Tibial nerve (tissue), 3 donors: ENCODE measurements at regions not wholly inside any gene's neighbourhood (a gene's known extent, or its start where the extent isn't known, plus 50 kb on each side); places are given as distances from the start of the nearest gene placed in this dataset.

ENCODE experiments used
- POLR2A ChIP-seq, 2 donors: fragments of 450-650 bp; IDR thresholded peaks; one replicate each; pipeline ENCODE4 v1.6.1; 2017; ENCODE audit warnings: antibody characterized with exemption in 2 of 2, mild to moderate bottlenecking in 2 of 2, moderate library complexity in 2 of 2
- TF ChIP-seq, protein P1 (sequence below), 5 experiments: fragments of 200-600 bp in 3 of 5; fragments of 450-650 bp in 2 of 5; sonication (generic) in 3 of 5; IDR thresholded peaks; one replicate each; pipeline ENCODE4 v1.5.1; 2016 to 2019; ENCODE audit warnings: antibody characterized with exemption in 5 of 5, mild to moderate bottlenecking in 3 of 5, moderate library complexity in 2 of 5

DNA sequence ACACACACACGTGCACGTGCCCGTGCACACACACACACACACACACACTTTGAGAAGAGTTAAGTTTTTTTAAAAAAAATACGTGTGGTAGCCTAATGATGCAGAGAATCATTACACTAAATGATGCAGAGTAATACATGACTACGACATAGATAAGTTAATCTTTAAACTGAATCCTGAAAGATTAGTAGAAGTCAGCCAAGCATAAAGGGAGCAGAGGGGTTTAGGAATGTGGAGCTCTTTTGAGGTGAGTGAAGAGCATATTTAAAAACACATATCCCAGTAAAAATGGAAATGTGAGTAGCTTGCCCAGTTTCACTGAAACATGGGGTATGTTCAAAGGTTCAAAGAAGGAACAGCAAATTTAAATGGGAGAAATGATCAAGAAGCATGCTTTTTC lies 61.3 kb upstream of the TYRP1 start:
- TF ChIP-seq, protein P1, sequence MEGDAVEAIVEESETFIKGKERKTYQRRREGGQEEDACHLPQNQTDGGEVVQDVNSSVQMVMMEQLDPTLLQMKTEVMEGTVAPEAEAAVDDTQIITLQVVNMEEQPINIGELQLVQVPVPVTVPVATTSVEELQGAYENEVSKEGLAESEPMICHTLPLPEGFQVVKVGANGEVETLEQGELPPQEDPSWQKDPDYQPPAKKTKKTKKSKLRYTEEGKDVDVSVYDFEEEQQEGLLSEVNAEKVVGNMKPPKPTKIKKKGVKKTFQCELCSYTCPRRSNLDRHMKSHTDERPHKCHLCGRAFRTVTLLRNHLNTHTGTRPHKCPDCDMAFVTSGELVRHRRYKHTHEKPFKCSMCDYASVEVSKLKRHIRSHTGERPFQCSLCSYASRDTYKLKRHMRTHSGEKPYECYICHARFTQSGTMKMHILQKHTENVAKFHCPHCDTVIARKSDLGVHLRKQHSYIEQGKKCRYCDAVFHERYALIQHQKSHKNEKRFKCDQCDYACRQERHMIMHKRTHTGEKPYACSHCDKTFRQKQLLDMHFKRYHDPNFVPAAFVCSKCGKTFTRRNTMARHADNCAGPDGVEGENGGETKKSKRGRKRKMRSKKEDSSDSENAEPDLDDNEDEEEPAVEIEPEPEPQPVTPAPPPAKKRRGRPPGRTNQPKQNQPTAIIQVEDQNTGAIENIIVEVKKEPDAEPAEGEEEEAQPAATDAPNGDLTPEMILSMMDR (IDR thresholded peaks at IDR 0.05), result no peak
- TF ChIP-seq POLR2A (IDR thresholded peaks at IDR 0.05), result no peak
